ENCODE measurements at regions not wholly inside any gene's neighbourhood (a gene's known extent, or its start where the extent isn't known, plus 50 kb on each side); places are given as distances from the start of the nearest gene placed in this dataset.

GRCh38 chr9:91116711-91117110, 245.0 kb downstream of the AUH start:
- TF ChIP-seq CTCF (IDR thresholded peaks at IDR 0.05) (no peak), ZFX (IDR thresholded peaks at IDR 0.05; ENCODE audit: borderline replicate concordance) (no peak)

Data from 22Rv1 (cell line).